Thymus (tissue), 11 donors: ENCODE measurements at regions not wholly inside any gene's neighbourhood (a gene's known extent, or its start where the extent isn't known, plus 50 kb on each side); places are given as distances from the start of the nearest gene placed in this dataset.
A peak's percentile ranks its signal among the peaks of the same experiment; 100 is the strongest.
"Not testable (repeated sequence)": the region's sequence is repeated elsewhere in the genome, so short reads cannot be mapped to it uniquely, and the experiment has no call there.

Experiments used
- DNase-seq, 9 donors: peaks; one replicate each; pipeline ENCODE4 v3.0.0-alpha.2; 2013; ENCODE audit warnings: low spot score in 9 of 9, low read depth in 6 of 9, missing footprints in 1 of 9
- H3K27ac ChIP-seq, 2 donors: one replicate each; pipeline ENCODE4 v1.5.1; 2013; ENCODE audit warnings: control low read depth in 1 of 2, low read depth in 1 of 2, low read length in 1 of 2, mild to moderate bottlenecking in 1 of 2, moderate library complexity in 1 of 2
- H3K27me3 ChIP-seq, 2 donors: one replicate each; pipeline ENCODE4 v1.5.1; 2013; ENCODE audit warnings: low read length in 1 of 2; ENCODE audit not compliant: control insufficient read depth in 2 of 2, insufficient read depth in 1 of 2
- H3K36me3 ChIP-seq, 2 donors: one replicate each; pipeline ENCODE4 v1.5.1; 2013; ENCODE audit warnings: low read length in 1 of 2, mild to moderate bottlenecking in 1 of 2, moderate library complexity in 1 of 2; ENCODE audit not compliant: control insufficient read depth in 2 of 2, insufficient read depth in 2 of 2
- H3K4me1 ChIP-seq, 2 donors: one replicate each; pipeline ENCODE4 v1.5.1; 2013; ENCODE audit warnings: low read length in 2 of 2; ENCODE audit not compliant: control insufficient read depth in 2 of 2, insufficient read depth in 2 of 2
- H3K4me3 ChIP-seq, 2 donors: one replicate each; pipeline ENCODE4 v1.5.1; 2013; ENCODE audit warnings: low read length in 2 of 2, control low read depth in 1 of 2, mild to moderate bottlenecking in 1 of 2
- H3K9me3 ChIP-seq, 2 donors: one replicate each; pipeline ENCODE4 v1.5.1; 2013; ENCODE audit warnings: low read length in 1 of 2, mild to moderate bottlenecking in 1 of 2; ENCODE audit not compliant: control insufficient read depth in 2 of 2, insufficient read depth in 1 of 2
- WGBS: extraction: QIAGEN DNeasy Blood & Tissue Kit; methylation state at CpG from one replicate; pipeline ENCODE4 v1.1.7; 2013; 5-methylcytosine and 5-hydroxymethylcytosine counted together
- donor health status: healthy.

DNA sequence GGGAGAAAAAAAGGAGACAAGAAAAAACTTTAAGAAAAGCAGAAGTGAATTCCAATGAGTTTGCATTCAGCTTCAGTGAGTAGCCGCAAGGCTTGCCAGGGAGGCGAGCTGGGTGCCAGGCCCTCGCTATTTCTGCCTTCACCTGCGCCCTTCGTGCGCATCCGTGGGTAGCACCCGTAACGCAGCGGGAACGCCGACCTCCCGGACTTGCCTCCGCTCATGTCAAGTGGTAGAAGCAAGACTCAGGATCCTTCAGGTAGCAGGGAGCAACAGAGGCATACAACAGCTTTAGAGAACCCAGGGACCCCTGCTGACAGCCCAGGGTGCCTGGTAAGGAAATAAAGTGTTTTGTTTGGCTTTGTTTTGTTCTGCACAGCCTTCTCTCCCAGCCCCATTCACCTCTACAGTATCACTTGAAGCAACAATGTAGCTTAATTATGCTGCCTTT, 140.0 kb upstream of the BCOR start:
- Histone ChIP-seq H3K4me1 (peaks cover 0 to 3% of the 10 kb centered on the region in 2 donors), H3K36me3 (no peaks in the 10 kb centered on the region), H3K4me3 (no peak overlapping the region), H3K27me3 (no peaks in the 10 kb centered on the region), H3K27ac (no peak overlapping the region), H3K9me3 (no peaks in the 10 kb centered on the region)
- 19% methylated on average over 14 of the region's 14 CpGs for WGBS
- DNase-seq, result peak in 2 of 9 donors; percentile 6 to 32

- no peak overlapping the region for H3K4me3 ChIP-seq
- no peaks in the 10 kb centered on the region for H3K36me3 ChIP-seq
- H3K27ac ChIP-seq, result no peak overlapping the region
- no peaks in the 10 kb centered on the region for H3K27me3 ChIP-seq
- 100% methylated on average over 2 of the region's 2 CpGs for WGBS
- peaks cover 0 to 9% of the 10 kb centered on the region in 2 donors for H3K4me1 ChIP-seq
- no peak for DNase-seq
- H3K9me3 ChIP-seq, result no peaks in the 10 kb centered on the region
Measured at GRCh38 chrX:40230646-40231045, 132.9 kb upstream of the BCOR start.

DNA sequence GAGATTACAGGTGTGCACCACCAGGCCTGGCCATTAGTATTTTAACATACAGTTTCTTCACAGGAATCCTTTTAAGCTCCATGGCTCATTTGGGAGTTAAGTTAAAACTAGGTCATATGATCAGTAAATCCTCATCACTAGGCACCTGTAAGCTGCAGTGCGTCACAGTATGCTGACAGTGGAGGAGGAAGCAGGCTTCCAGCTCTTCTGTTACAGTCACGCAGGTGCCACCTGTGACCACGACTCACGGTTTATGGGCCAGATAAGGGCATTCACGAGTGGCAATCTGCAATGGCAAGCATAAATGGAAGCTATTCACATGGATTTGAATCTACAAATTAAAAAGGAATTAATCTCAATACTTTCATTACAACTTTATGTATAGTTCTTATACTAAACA, 129.4 kb upstream of the BCOR start:
- Histone ChIP-seq H3K27ac (peak overlapping the region in 1 of 2 donors; percentile 32), H3K4me1 (peaks cover 0 to 9% of the 10 kb centered on the region in 2 donors), H3K27me3 (no peaks in the 10 kb centered on the region), H3K9me3 (peaks cover 0 to 4% of the 10 kb centered on the region in 2 donors), H3K4me3 (no peak overlapping the region), H3K36me3 (no peaks in the 10 kb centered on the region)
- WGBS, result 15% methylated on average over 5 of the region's 5 CpGs
- DNase-seq, result peak in 3 of 9 donors; percentile 35 to 70 (median 52)

DNA sequence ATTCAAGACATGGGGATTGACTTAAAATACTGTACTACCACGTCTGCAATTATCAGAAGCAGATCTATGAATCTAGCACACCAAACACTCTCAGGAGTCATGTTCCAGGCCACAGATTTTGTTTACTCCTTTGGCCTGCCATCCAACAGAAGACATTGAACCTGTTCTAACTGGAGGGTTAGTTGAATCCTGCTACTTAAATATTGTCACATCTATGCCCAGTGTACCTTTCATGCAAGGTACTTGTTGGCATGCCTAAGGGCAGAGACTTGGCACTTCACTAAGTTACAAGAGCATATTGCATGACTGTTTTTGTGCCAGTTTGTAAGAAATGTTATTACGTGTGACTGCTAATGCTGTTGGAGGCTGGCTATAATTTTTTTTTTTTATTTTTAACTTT, 126.9 kb upstream of the BCOR start:
- Histone ChIP-seq H3K4me1 (peaks cover 0 to 9% of the 10 kb centered on the region in 2 donors), H3K27ac (no peak overlapping the region), H3K27me3 (no peaks in the 10 kb centered on the region), H3K4me3 (no peak overlapping the region), H3K36me3 (no peaks in the 10 kb centered on the region), H3K9me3 (peaks cover 0 to 8% of the 10 kb centered on the region in 2 donors)
- no peak for DNase-seq
- WGBS, result 92% methylated on average over 2 of the region's 2 CpGs

- not testable (repeated sequence) for H3K9me3 ChIP-seq, H3K4me3 ChIP-seq, H3K27me3 ChIP-seq, DNase-seq, H3K36me3 ChIP-seq, H3K27ac ChIP-seq, H3K4me1 ChIP-seq
Measured at GRCh38 chrX:40222612-40223011, 124.9 kb upstream of the BCOR start.

- DNase-seq, result no peak
- H3K4me1 ChIP-seq, result no peaks in the 10 kb centered on the region
- no peaks in the 10 kb centered on the region for H3K27me3 ChIP-seq
- H3K27ac ChIP-seq, result no peak overlapping the region
- no peak overlapping the region for H3K4me3 ChIP-seq
- H3K9me3 ChIP-seq, result peaks cover 0 to 18% of the 10 kb centered on the region in 2 donors
- 93% methylated on average over 3 of the region's 3 CpGs for WGBS
- H3K36me3 ChIP-seq, result no peaks in the 10 kb centered on the region
Measured at GRCh38 chrX:40213092-40213491, 115.3 kb upstream of the BCOR start.

DNA sequence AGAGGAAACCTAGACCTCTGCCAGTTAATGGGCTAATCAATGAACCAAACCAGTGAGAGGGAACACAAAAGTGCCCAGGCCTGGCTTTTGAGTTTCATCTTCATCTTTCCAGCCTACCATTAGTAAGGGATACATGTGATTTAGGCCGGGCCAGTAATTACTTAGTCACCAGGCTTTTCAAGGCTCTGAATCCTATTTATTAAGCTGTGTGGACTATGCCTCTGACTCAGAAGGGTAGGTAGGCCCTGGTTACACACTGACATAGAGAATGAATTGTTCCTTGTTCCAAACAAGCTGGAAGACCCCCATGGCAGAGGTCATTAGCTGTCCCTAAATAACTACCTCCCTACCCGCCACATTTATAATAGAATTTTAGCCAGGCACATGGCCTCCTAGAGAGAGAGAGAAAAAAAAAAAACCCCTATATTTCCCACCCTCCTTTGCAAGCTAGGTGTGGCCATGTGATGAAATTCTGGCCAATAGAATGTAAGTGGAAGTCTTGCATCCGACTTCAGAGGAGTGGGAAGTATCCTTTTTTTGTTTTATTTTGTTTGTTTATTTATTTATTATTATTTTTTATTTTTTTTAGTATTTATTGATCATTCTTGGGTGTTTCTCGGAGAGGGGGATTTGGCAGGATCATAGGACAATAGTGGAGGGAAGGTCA, 112.3 kb upstream of the BCOR start:
- Histone ChIP-seq H3K4me1 (no peaks in the 10 kb centered on the region), H3K36me3 (no peaks in the 10 kb centered on the region), H3K4me3 (no peak overlapping the region), H3K9me3 (peaks cover 0 to 24% of the 10 kb centered on the region in 2 donors), H3K27ac (no peak overlapping the region), H3K27me3 (no peaks in the 10 kb centered on the region)
- 98% methylated on average over 4 of the region's 4 CpGs for WGBS
- DNase-seq, result no peak

- 56% methylated on average over 4 of the region's 4 CpGs for WGBS
- no peak for DNase-seq
Measured at GRCh38 chrX:40207626-40208025, 109.9 kb upstream of the BCOR start.

GRCh38 chrX:40205471-40205870, 107.7 kb upstream of the BCOR start:
- Histone ChIP-seq H3K27me3 (no peaks in the 10 kb centered on the region), H3K4me3 (no peak overlapping the region), H3K9me3 (peaks cover 0 to 6% of the 10 kb centered on the region in 2 donors), H3K27ac (no peak overlapping the region), H3K36me3 (no peaks in the 10 kb centered on the region), H3K4me1 (peaks cover 7 to 13% of the 10 kb centered on the region in 2 donors)
- DNase-seq, result no peak
- WGBS, result 80% methylated on average over 26 of the region's 26 CpGs

More at GRCh38 chrX:40207626-40208025, 109.9 kb upstream of the BCOR start:
- no peaks in the 10 kb centered on the region for H3K36me3 ChIP-seq
- peaks cover 4 to 6% of the 10 kb centered on the region in 2 donors for H3K4me1 ChIP-seq
- no peaks in the 10 kb centered on the region for H3K27me3 ChIP-seq
- H3K27ac ChIP-seq, result no peak overlapping the region
- no peak overlapping the region for H3K4me3 ChIP-seq
- H3K9me3 ChIP-seq, result peaks cover 0 to 13% of the 10 kb centered on the region in 2 donors
